H1 (cell line): ENCODE measurements at regions not wholly inside any gene's neighbourhood (a gene's known extent, or its start where the extent isn't known, plus 50 kb on each side); places are given as distances from the start of the nearest gene placed in this dataset.

Source experiments
- EZH2 ChIP-seq: fragments of 200-600 bp; sonication (generic); IDR thresholded peaks from 2 replicates; pipeline ENCODE4 v1.7.1; 2012; ENCODE audit warnings: low read depth, mild to moderate bottlenecking, moderate library complexity, low read length, inconsistent platforms; ENCODE audit not compliant: severe bottlenecking
- HDAC2 ChIP-seq, 2 experiments: fragments of 300-600 bp in 1 of 2; sonication (generic) in 1 of 2; IDR thresholded peaks; 2 replicates each; pipeline ENCODE4 v1.6.1; 2011 to 2012; ENCODE audit warnings: low read depth in 2 of 2, low read length in 2 of 2, mild to moderate bottlenecking in 2 of 2, moderate library complexity in 2 of 2, borderline replicate concordance in 1 of 2, inconsistent platforms in 1 of 2

DNA sequence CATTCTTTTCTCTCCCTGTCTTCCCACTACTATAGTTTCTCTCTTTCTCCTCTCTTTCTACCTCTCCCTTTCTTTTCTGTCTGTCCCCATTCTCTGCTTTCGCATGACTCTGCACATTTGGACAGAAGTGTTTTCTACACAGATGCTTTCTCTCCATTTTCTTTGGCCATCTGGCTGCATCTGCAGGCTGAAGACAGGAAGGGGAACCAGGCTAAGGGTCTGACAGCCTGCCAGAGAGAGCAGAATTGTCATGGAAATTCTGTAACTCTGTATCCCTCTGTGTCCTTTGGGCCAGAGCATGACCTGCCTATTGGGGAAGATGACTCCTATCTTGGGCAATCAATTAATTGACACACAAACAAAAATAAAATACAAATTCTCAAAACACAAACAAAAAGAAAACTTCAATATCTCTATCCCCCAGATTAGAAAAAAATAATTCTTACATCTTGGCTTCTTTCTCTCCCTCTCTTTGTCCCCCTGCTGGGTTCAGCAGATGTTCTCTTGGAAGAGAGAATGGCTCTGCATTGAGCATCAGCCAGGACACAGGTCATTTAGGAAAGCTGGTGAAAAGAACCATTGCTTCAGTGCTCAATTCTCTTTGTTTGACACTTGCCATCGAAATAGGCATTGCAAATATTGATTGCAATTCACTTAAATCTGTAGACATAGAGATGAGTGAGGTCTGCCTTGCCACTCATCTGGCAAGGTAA is 415.9 kb upstream of the KLF4 start:
- TF ChIP-seq EZH2 = no peak
- TF ChIP-seq HDAC2 (IDR thresholded peaks at IDR 0.05; ENCODE audit: borderline replicate concordance in 1 of 2, low read depth in 2 of 2, low read length in 2 of 2) = no peak
